HUES6 (cell line): ENCODE measurements at regions not wholly inside any gene's neighbourhood (a gene's known extent, or its start where the extent isn't known, plus 50 kb on each side); places are given as distances from the start of the nearest gene placed in this dataset.

Source experiments
- H3K27ac ChIP-seq: 2 replicates; pipeline ENCODE4 v1.7.0; 2013; ENCODE audit warnings: low read depth, mild to moderate bottlenecking, low read length, inconsistent platforms
- H3K27me3 ChIP-seq: 2 replicates; pipeline ENCODE4 v1.6.1; 2013; ENCODE audit warnings: low read length; ENCODE audit not compliant: control insufficient read depth, insufficient read depth
- H3K36me3 ChIP-seq: 2 replicates; pipeline ENCODE4 v1.6.1; 2013; ENCODE audit warnings: low read length; ENCODE audit not compliant: control insufficient read depth, insufficient read depth
- H3K4me1 ChIP-seq: 2 replicates; pipeline ENCODE4 v1.6.1; 2013; ENCODE audit warnings: low read length; ENCODE audit not compliant: control insufficient read depth, insufficient read depth
- H3K4me3 ChIP-seq: 2 replicates; pipeline ENCODE4 v1.5.1; 2013; ENCODE audit warnings: low read depth, low read length
- H3K9ac ChIP-seq: one replicate; pipeline ENCODE4 v1.6.1; 2013; ENCODE audit warnings: mild to moderate bottlenecking, low read length
- H3K9me3 ChIP-seq: 2 replicates; pipeline ENCODE4 v1.6.1; 2013; ENCODE audit warnings: low read depth, low read length; ENCODE audit not compliant: control insufficient read depth, insufficient read depth

GRCh38 chr4:4761128-4761982 is 98.1 kb upstream of the MSX1 start:
- Histone ChIP-seq H3K27me3 (peaks cover 12% of the 10 kb centered on the region), H3K27ac (peak overlapping the region; percentile 50; the same call in 1 of the 2 replicates), H3K9me3 (no peaks in the 10 kb centered on the region), H3K4me1 (peaks cover 61% of the 10 kb centered on the region), H3K4me3 (peak overlapping the region; percentile 10; the same call in 1 of the 2 replicates), H3K9ac (peak overlapping the region; percentile 50), H3K36me3 (no peaks in the 10 kb centered on the region)

- Histone ChIP-seq H3K9ac (no peak overlapping the region), H3K27ac (no peak overlapping the region)
These were observed 99.6 kb upstream of the MSX1 start for GRCh38 chr4:4759883-4760282.

GRCh38 chr4:4759232-4759631 is 100.2 kb upstream of the MSX1 start:
- H3K27me3 ChIP-seq, result peaks cover 12% of the 10 kb centered on the region
- H3K4me1 ChIP-seq, result peaks cover 59% of the 10 kb centered on the region
- no peak overlapping the region for H3K27ac ChIP-seq

More at GRCh38 chr4:4759883-4760282, 99.6 kb upstream of the MSX1 start:
- H3K4me1 ChIP-seq, result peaks cover 57% of the 10 kb centered on the region
- H3K36me3 ChIP-seq, result no peaks in the 10 kb centered on the region
- no peak overlapping the region for H3K4me3 ChIP-seq
- no peaks in the 10 kb centered on the region for H3K9me3 ChIP-seq
- H3K27me3 ChIP-seq, result peaks cover 12% of the 10 kb centered on the region

GRCh38 chr4:4758681-4759080 is 100.8 kb upstream of the MSX1 start:
- no peak overlapping the region for H3K9ac ChIP-seq
- no peak overlapping the region for H3K4me3 ChIP-seq
- peaks cover 58% of the 10 kb centered on the region for H3K4me1 ChIP-seq
- H3K9me3 ChIP-seq, result no peaks in the 10 kb centered on the region
- peaks cover 12% of the 10 kb centered on the region for H3K27me3 ChIP-seq
- H3K36me3 ChIP-seq, result no peaks in the 10 kb centered on the region
- H3K27ac ChIP-seq, result no peak overlapping the region

More at GRCh38 chr4:4759232-4759631, 100.2 kb upstream of the MSX1 start:
- no peaks in the 10 kb centered on the region for H3K9me3 ChIP-seq
- H3K4me3 ChIP-seq, result no peak overlapping the region
- H3K9ac ChIP-seq, result no peak overlapping the region
- no peaks in the 10 kb centered on the region for H3K36me3 ChIP-seq

GRCh38 chr4:4755306-4755705 is 104.2 kb upstream of the MSX1 start:
- Histone ChIP-seq H3K9me3 (no peaks in the 10 kb centered on the region), H3K27ac (no peak overlapping the region), H3K4me1 (peaks cover 35% of the 10 kb centered on the region), H3K36me3 (no peaks in the 10 kb centered on the region), H3K4me3 (no peak overlapping the region), H3K9ac (no peak overlapping the region), H3K27me3 (peaks cover 9% of the 10 kb centered on the region)

- Histone ChIP-seq H3K4me1 (peaks cover 32% of the 10 kb centered on the region), H3K9ac (no peak overlapping the region), H3K36me3 (no peaks in the 10 kb centered on the region), H3K9me3 (no peaks in the 10 kb centered on the region), H3K27me3 (peaks cover 7% of the 10 kb centered on the region; the same call in 1 of the 2 replicates), H3K27ac (no peak overlapping the region), H3K4me3 (no peak overlapping the region)
These were observed 104.8 kb upstream of the MSX1 start for GRCh38 chr4:4754641-4755040.

- Histone ChIP-seq H3K27ac (no peak overlapping the region), H3K4me1 (peaks cover 27% of the 10 kb centered on the region), H3K9ac (no peak overlapping the region), H3K27me3 (peaks cover 4% of the 10 kb centered on the region; the same call in 1 of the 2 replicates), H3K4me3 (no peak overlapping the region), H3K9me3 (no peaks in the 10 kb centered on the region), H3K36me3 (no peaks in the 10 kb centered on the region)
These were observed 105.8 kb upstream of the MSX1 start for GRCh38 chr4:4753643-4754042.

GRCh38 chr4:4752576-4753401 is 106.7 kb upstream of the MSX1 start:
- Histone ChIP-seq H3K9me3 (peaks cover 5% of the 10 kb centered on the region; the same call in 1 of the 2 replicates), H3K4me3 (no peak overlapping the region), H3K9ac (no peak overlapping the region), H3K4me1 (peaks cover 23% of the 10 kb centered on the region; the same call in 1 of the 2 replicates), H3K36me3 (no peaks in the 10 kb centered on the region), H3K27ac (no peak overlapping the region), H3K27me3 (no peaks in the 10 kb centered on the region)

- Histone ChIP-seq H3K9me3 (peaks cover 12% of the 10 kb centered on the region), H3K4me1 (peaks cover 23% of the 10 kb centered on the region; the same call in 1 of the 2 replicates)
These were observed 107.4 kb upstream of the MSX1 start for GRCh38 chr4:4752025-4752424.

GRCh38 chr4:4750187-4750586 is 109.3 kb upstream of the MSX1 start:
- no peak overlapping the region for H3K27ac ChIP-seq
- H3K9ac ChIP-seq, result no peak overlapping the region
- peaks cover 21% of the 10 kb centered on the region; the same call in 1 of the 2 replicates for H3K4me1 ChIP-seq

More at GRCh38 chr4:4752025-4752424, 107.4 kb upstream of the MSX1 start:
- H3K4me3 ChIP-seq, result no peak overlapping the region
- H3K27ac ChIP-seq, result no peak overlapping the region
- H3K9ac ChIP-seq, result no peak overlapping the region
- no peaks in the 10 kb centered on the region for H3K36me3 ChIP-seq
- H3K27me3 ChIP-seq, result no peaks in the 10 kb centered on the region

More at GRCh38 chr4:4750187-4750586, 109.3 kb upstream of the MSX1 start:
- Histone ChIP-seq H3K36me3 (no peaks in the 10 kb centered on the region), H3K27me3 (no peaks in the 10 kb centered on the region), H3K4me3 (no peak overlapping the region), H3K9me3 (peaks cover 31% of the 10 kb centered on the region)
